ENCODE measurements at regions not wholly inside any gene's neighbourhood (a gene's known extent, or its start where the extent isn't known, plus 50 kb on each side); places are given as distances from the start of the nearest gene placed in this dataset.
"Not testable (repeated sequence)": the region's sequence is repeated elsewhere in the genome, so short reads cannot be mapped to it uniquely, and the experiment has no call there.

- H3K27me3 Mint-ChIP-seq: peaks cover 21 to 24% of the 10 kb centered on the region in 2 donors
- H3K4me3 Mint-ChIP-seq; H3K27ac Mint-ChIP-seq; DNase-seq (ENCODE audit: low spot score); H3K36me3 Mint-ChIP-seq; H3K9me3 Mint-ChIP-seq; H3K4me1 Mint-ChIP-seq (ENCODE audit: low read depth in 2 of 2); ATAC-seq: not testable (repeated sequence)
Measured at GRCh38 chr12:39699079-39699478, 79.5 kb upstream of the ABCD2 start.

GRCh38 chr12:39697108-39697507 is 77.5 kb upstream of the ABCD2 start:
- no peak overlapping the region for H3K4me3 Mint-ChIP-seq
- peaks cover 5% of the 10 kb centered on the region for H3K9me3 Mint-ChIP-seq
- H3K27me3 Mint-ChIP-seq: peaks cover 21 to 24% of the 10 kb centered on the region in 2 donors
- H3K4me1 Mint-ChIP-seq (ENCODE audit: low read depth in 2 of 2): no peaks in the 10 kb centered on the region
- no peak overlapping the region for H3K27ac Mint-ChIP-seq
- DNase-seq (ENCODE audit: low spot score) (no peak), ATAC-seq (no peak)
- no peaks in the 10 kb centered on the region for H3K36me3 Mint-ChIP-seq

- no peaks in the 10 kb centered on the region for H3K4me1 Mint-ChIP-seq (ENCODE audit: low read depth in 2 of 2)
- peaks cover 8 to 11% of the 10 kb centered on the region in 2 donors for H3K27me3 Mint-ChIP-seq
- no peak overlapping the region for H3K27ac Mint-ChIP-seq
- H3K4me3 Mint-ChIP-seq: no peak overlapping the region
- H3K36me3 Mint-ChIP-seq: no peaks in the 10 kb centered on the region
- DNase-seq (ENCODE audit: low spot score) (no peak), ATAC-seq (no peak)
- no peaks in the 10 kb centered on the region for H3K9me3 Mint-ChIP-seq
Measured at GRCh38 chr12:39692258-39692853, 72.8 kb upstream of the ABCD2 start.

- H3K4me3 Mint-ChIP-seq: no peak overlapping the region
Measured at GRCh38 chr12:39685854-39686657, 66.5 kb upstream of the ABCD2 start.

GRCh38 chr12:39682689-39683477 is 63.3 kb upstream of the ABCD2 start:
- Mint-ChIP-seq H3K27ac (peak overlapping the region; percentile 42 to 76), H3K4me3 (peak overlapping the region; percentile 77), H3K36me3 (peaks cover 3% of the 10 kb centered on the region), H3K27me3 (peaks cover 0 to 2% of the 10 kb centered on the region in 2 donors), H3K9me3 (no peaks in the 10 kb centered on the region), H3K4me1 (ENCODE audit: low read depth in 2 of 2) (peaks cover 16 to 23% of the 10 kb centered on the region in 2 donors)
- ATAC-seq (peak; percentile 44 to 48), DNase-seq (ENCODE audit: low spot score) (no peak)

More at GRCh38 chr12:39685854-39686657, 66.5 kb upstream of the ABCD2 start:
- no peaks in the 10 kb centered on the region for H3K36me3 Mint-ChIP-seq
- H3K9me3 Mint-ChIP-seq: no peaks in the 10 kb centered on the region
- DNase-seq (ENCODE audit: low spot score) (no peak), ATAC-seq (peak in 1 of 2 donors; percentile 62)
- H3K4me1 Mint-ChIP-seq (ENCODE audit: low read depth in 2 of 2): peaks cover 16 to 23% of the 10 kb centered on the region in 2 donors
- H3K27me3 Mint-ChIP-seq: no peaks in the 10 kb centered on the region
- H3K27ac Mint-ChIP-seq: peak overlapping the region in 1 of 2 donors; percentile 53

- DNase-seq (ENCODE audit: low spot score): no peak
- Mint-ChIP-seq H3K4me3 (no peak overlapping the region), H3K27me3 (peaks cover 7 to 11% of the 10 kb centered on the region in 2 donors), H3K36me3 (peaks cover 20% of the 10 kb centered on the region), H3K27ac (no peak overlapping the region), H3K4me1 (ENCODE audit: low read depth in 2 of 2) (no peaks in the 10 kb centered on the region), H3K9me3 (peaks cover 11% of the 10 kb centered on the region)
- no peak for ATAC-seq
Measured at GRCh38 chr12:39675263-39675662, 55.7 kb upstream of the ABCD2 start.

- Mint-ChIP-seq H3K4me3 (no peak overlapping the region), H3K9me3 (peaks cover 11% of the 10 kb centered on the region), H3K27me3 (peaks cover 5 to 11% of the 10 kb centered on the region in 2 donors), H3K36me3 (peaks cover 25% of the 10 kb centered on the region), H3K4me1 (ENCODE audit: low read depth in 2 of 2) (no peaks in the 10 kb centered on the region), H3K27ac (no peak overlapping the region)
- ATAC-seq: no peak
- no peak for DNase-seq (ENCODE audit: low spot score)
Measured at GRCh38 chr12:39672976-39673375, 53.4 kb upstream of the ABCD2 start.

GRCh38 chr12:39671898-39672875 is 52.6 kb upstream of the ABCD2 start:
- DNase-seq (ENCODE audit: low spot score) (no peak), ATAC-seq (peak in 1 of 2 donors; percentile 53)
- no peak overlapping the region for H3K27ac Mint-ChIP-seq
- peaks cover 14% of the 10 kb centered on the region for H3K9me3 Mint-ChIP-seq
- H3K27me3 Mint-ChIP-seq: peaks cover 0 to 11% of the 10 kb centered on the region in 2 donors
- peaks cover 0 to 1% of the 10 kb centered on the region in 2 donors for H3K4me1 Mint-ChIP-seq (ENCODE audit: low read depth in 2 of 2)
- H3K4me3 Mint-ChIP-seq: no peak overlapping the region
- peaks cover 22% of the 10 kb centered on the region for H3K36me3 Mint-ChIP-seq

GRCh38 chr12:39669539-39669938 is 49.9 kb upstream of the ABCD2 start:
- not testable (repeated sequence) for DNase-seq (ENCODE audit: low spot score); H3K27ac Mint-ChIP-seq; ATAC-seq; H3K4me1 Mint-ChIP-seq (ENCODE audit: low read depth in 2 of 2)
- Mint-ChIP-seq H3K4me3 (peak overlapping the region; percentile 24), H3K27me3 (peaks cover 0 to 13% of the 10 kb centered on the region in 2 donors), H3K36me3 (peaks cover 22% of the 10 kb centered on the region), H3K9me3 (peaks cover 17% of the 10 kb centered on the region)

Data from natural killer cell treated with Interleukin-12 subunit alpha and Interleukin-12 subunit beta and Interleukin-15 and Interleukin-18, amount 100 ng/mL, for 72 hours (primary cell).